Keratinocyte (primary cell): ENCODE measurements at regions not wholly inside any gene's neighbourhood (a gene's known extent, or its start where the extent isn't known, plus 50 kb on each side); places are given as distances from the start of the nearest gene placed in this dataset.

Experiments
- DNase-seq: peaks from one replicate; pipeline ENCODE4 v3.0.0-alpha.2; 2011; ENCODE audit warnings: low read depth, missing footprints, low spot score
- FAIRE-seq: peaks from 2 replicates; lab custom pipeline; 2011; peaks lifted over from hg19 to GRCh38; lab: Jason Lieb, UNC
- H2AFZ ChIP-seq: 2 replicates; pipeline ENCODE4 v1.6.0; 2012; ENCODE audit warnings: low read length, control low read depth, inconsistent platforms; ENCODE audit not compliant: control insufficient read depth
- H3K27ac ChIP-seq: 2 replicates; pipeline ENCODE4 v1.5.1; 2011; ENCODE audit warnings: low read length; ENCODE audit not compliant: control insufficient read depth, insufficient read depth
- H3K27me3 ChIP-seq: 3 replicates; pipeline ENCODE4 v1.6.0; 2011; ENCODE audit warnings: low read length; ENCODE audit not compliant: control insufficient read depth, insufficient read depth; ENCODE audit errors: extremely low read depth
- H3K36me3 ChIP-seq, 2 experiments: 2 replicates in 1 of 2; 3 replicates in 1 of 2; pipeline ENCODE4 v1.5.1; 2011; ENCODE audit warnings: low read length in 2 of 2, mild to moderate bottlenecking in 1 of 2; ENCODE audit not compliant: control insufficient read depth in 2 of 2, insufficient read depth in 2 of 2; ENCODE audit errors: extremely low read depth in 1 of 2
- H3K4me1 ChIP-seq: 3 replicates; pipeline ENCODE4 v1.5.1; 2011; ENCODE audit warnings: low read length; ENCODE audit not compliant: control insufficient read depth, insufficient read depth; ENCODE audit errors: extremely low read depth
- H3K4me2 ChIP-seq: 3 replicates; pipeline ENCODE4 v1.6.0; 2011; ENCODE audit warnings: low read depth, low read length; ENCODE audit not compliant: control insufficient read depth, insufficient read depth; ENCODE audit errors: extremely low read depth
- H3K4me3 ChIP-seq, 3 experiments: fragments of 200-600 bp in 1 of 3; sonication (generic) in 1 of 3; 2 replicates in 2 of 3; 3 replicates in 1 of 3; pipeline ENCODE4 v1.5.1; 2011 to 2016; ENCODE audit warnings: low read length in 3 of 3, mild to moderate bottlenecking in 3 of 3, control low read depth in 2 of 3, inconsistent platforms in 1 of 3, low read depth in 1 of 3, mixed read lengths in 1 of 3, mixed run types in 1 of 3, moderate library complexity in 1 of 3; ENCODE audit not compliant: control insufficient read depth in 2 of 3, insufficient read depth in 2 of 3; ENCODE audit errors: extremely low read depth in 1 of 3
- H3K79me2 ChIP-seq: 2 replicates; pipeline ENCODE4 v1.6.0; 2012; ENCODE audit warnings: low read length; ENCODE audit not compliant: control insufficient read depth, insufficient read depth
- H3K9ac ChIP-seq: 3 replicates; pipeline ENCODE4 v1.6.0; 2011; ENCODE audit warnings: low read length; ENCODE audit not compliant: control insufficient read depth, insufficient read depth; ENCODE audit errors: extremely low read depth
- H3K9me1 ChIP-seq: 3 replicates; pipeline ENCODE4 v1.6.0; 2011; ENCODE audit warnings: low read length; ENCODE audit not compliant: control insufficient read depth, insufficient read depth; ENCODE audit errors: extremely low read depth
- H3K9me3 ChIP-seq: 2 replicates; pipeline ENCODE4 v1.5.1; 2012; ENCODE audit warnings: low read depth, low read length; ENCODE audit not compliant: control insufficient read depth
- H4K20me1 ChIP-seq: 3 replicates; pipeline ENCODE4 v1.6.0; 2011; ENCODE audit warnings: low read length; ENCODE audit not compliant: control insufficient read depth, insufficient read depth; ENCODE audit errors: extremely low read depth
- CTCF ChIP-seq, 3 experiments: IDR thresholded peaks in 1 of 3; conservative IDR thresholded peaks in 1 of 3; optimal IDR thresholded peaks in 1 of 3; 2 replicates in 2 of 3; 3 replicates in 1 of 3; pipeline versions ENCODE3 to v1.5.1; 2011; ENCODE audit warnings: low read length in 3 of 3, mild to moderate bottlenecking in 3 of 3, moderate library complexity in 2 of 3, control low read depth in 1 of 3, inconsistent platforms in 1 of 3; ENCODE audit not compliant: insufficient read depth in 2 of 3; ENCODE audit errors: extremely low read depth in 1 of 3
- EZH2 ChIP-seq: IDR thresholded peaks from one replicate; pipeline ENCODE4 v1.6.1; 2012; ENCODE audit warnings: inconsistent platforms, mild to moderate bottlenecking, low read length, moderate library complexity
- dilution Hi-C: fragments of 300-500 bp; cut with MboI; formaldehyde crosslinking; loops from one replicate; pipeline ENCODE4 v1.7.0; 2020; ENCODE audit warnings: low sequenced_read_pairs; ENCODE audit not compliant: extremely low pct_ligation_motif_present

- H3K4me1 ChIP-seq, result no peaks in the 10 kb centered on the region
- H2AFZ ChIP-seq, result no peak overlapping the region
- H4K20me1 ChIP-seq, result no peaks in the 10 kb centered on the region
- H3K27me3 ChIP-seq, result no peaks in the 10 kb centered on the region
- H3K36me3 ChIP-seq, result no peaks in the 10 kb centered on the region
- H3K4me2 ChIP-seq, result no peak overlapping the region
- H3K27ac ChIP-seq, result no peak overlapping the region
- DNase-seq (no peak), FAIRE-seq (no peak)
- dilution Hi-C loops, result no loop called here
- H3K4me3 ChIP-seq, result no peak overlapping the region
- no peak for TF ChIP-seq CTCF (optimal IDR thresholded peaks at IDR 0.05 in 1 of 3, IDR thresholded peaks at IDR 0.05 in 1 of 3, conservative IDR thresholded peaks at IDR 0.05 in 1 of 3; ENCODE audit: extremely low read depth in 1 of 3, insufficient read depth in 2 of 3, low read length in 3 of 3)
- TF ChIP-seq EZH2, result no peak
- no peaks in the 10 kb centered on the region for H3K9me3 ChIP-seq
- H3K79me2 ChIP-seq, result no peaks in the 10 kb centered on the region
- H3K9ac ChIP-seq, result no peak overlapping the region
- H3K9me1 ChIP-seq, result no peaks in the 10 kb centered on the region
Measured at GRCh38 chr1:78355656-78356055, 135.1 kb upstream of the PTGFR start.

DNA sequence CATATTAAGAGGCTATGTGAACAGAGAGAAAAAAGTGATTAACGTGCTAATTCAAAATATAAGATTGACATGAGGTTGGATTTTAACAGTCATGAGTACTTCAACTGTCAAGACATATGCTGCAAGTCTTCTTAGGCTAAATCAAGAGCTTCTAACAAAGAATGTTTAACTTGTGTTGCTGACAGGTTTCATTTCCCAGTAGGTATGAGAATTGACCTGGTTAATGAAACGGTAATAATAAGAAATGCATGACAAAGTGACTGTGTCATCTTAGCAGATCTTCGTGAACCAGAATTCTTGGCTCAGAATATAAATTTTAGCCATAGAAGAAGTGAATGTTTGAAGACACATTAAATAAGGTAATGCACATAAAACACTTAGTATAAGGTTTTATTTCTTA lies 132.6 kb upstream of the PTGFR start:
- H3K27me3 ChIP-seq, result no peaks in the 10 kb centered on the region
- H3K4me1 ChIP-seq, result no peaks in the 10 kb centered on the region
- H3K4me3 ChIP-seq, result no peak overlapping the region
- no peaks in the 10 kb centered on the region for H3K9me1 ChIP-seq
- dilution Hi-C loops, result no loop called here
- H4K20me1 ChIP-seq, result no peaks in the 10 kb centered on the region
- no peaks in the 10 kb centered on the region for H3K79me2 ChIP-seq
- DNase-seq, result no peak
- H3K36me3 ChIP-seq, result no peaks in the 10 kb centered on the region
- no peak overlapping the region for H3K4me2 ChIP-seq
- TF ChIP-seq EZH2, result no peak
- TF ChIP-seq CTCF (optimal IDR thresholded peaks at IDR 0.05 in 1 of 3, IDR thresholded peaks at IDR 0.05 in 1 of 3, conservative IDR thresholded peaks at IDR 0.05 in 1 of 3; ENCODE audit: extremely low read depth in 1 of 3, insufficient read depth in 2 of 3, low read length in 3 of 3), result no peak
- no peak overlapping the region for H3K9ac ChIP-seq
- FAIRE-seq, result no peak
- H2AFZ ChIP-seq, result no peak overlapping the region
- no peak overlapping the region for H3K27ac ChIP-seq
- no peaks in the 10 kb centered on the region for H3K9me3 ChIP-seq
